KMS-11 (cell line): ENCODE measurements at regions not wholly inside any gene's neighbourhood (a gene's known extent, or its start where the extent isn't known, plus 50 kb on each side); places are given as distances from the start of the nearest gene placed in this dataset.

ENCODE experiments used
- H2AFZ ChIP-seq: fragments of 200-600 bp; sonication (generic); 2 replicates; pipeline ENCODE4 v1.6.1; 2016; ENCODE audit warnings: antibody characterized with exemption, mixed run types, low read depth
- H3K27ac ChIP-seq: fragments of 200-600 bp; sonication (generic); 2 replicates; pipeline ENCODE4 v1.6.1; 2016; ENCODE audit warnings: mild to moderate bottlenecking, mixed run types
- H3K27me3 ChIP-seq: fragments of 200-600 bp; sonication (generic); 2 replicates; pipeline ENCODE4 v1.6.1; 2017; ENCODE audit warnings: mild to moderate bottlenecking, low read depth, mixed run types, moderate library complexity; ENCODE audit not compliant: insufficient read depth
- H3K36me3 ChIP-seq: fragments of 200-600 bp; sonication (generic); 2 replicates; pipeline ENCODE4 v1.6.1; 2017; ENCODE audit warnings: mild to moderate bottlenecking, mixed run types; ENCODE audit not compliant: insufficient read depth
- H3K4me1 ChIP-seq: fragments of 200-600 bp; sonication (generic); 2 replicates; pipeline ENCODE4 v1.6.1; 2016; ENCODE audit warnings: mild to moderate bottlenecking, low read depth, mixed run types; ENCODE audit not compliant: poor library complexity, severe bottlenecking
- H3K4me2 ChIP-seq: fragments of 200-600 bp; sonication (generic); 2 replicates; pipeline ENCODE4 v1.7.0; 2016; ENCODE audit warnings: mild to moderate bottlenecking, mixed run types
- H3K4me3 ChIP-seq: fragments of 200-600 bp; sonication (generic); IDR thresholded peaks from 2 replicates; pipeline ENCODE4 v1.6.1; 2017; ENCODE audit warnings: low read depth, low read length, mixed read lengths; ENCODE audit not compliant: insufficient read depth
- H3K79me2 ChIP-seq: fragments of 200-600 bp; sonication (generic); 2 replicates; pipeline ENCODE4 v1.6.1; 2016; ENCODE audit warnings: low read depth, mixed run types; ENCODE audit not compliant: insufficient read depth
- H3K9ac ChIP-seq: fragments of 200-600 bp; sonication (generic); 2 replicates; pipeline ENCODE4 v1.6.1; 2016; ENCODE audit warnings: mild to moderate bottlenecking, mixed run types
- H4K20me1 ChIP-seq: fragments of 200-600 bp; sonication (generic); 2 replicates; pipeline ENCODE4 v1.6.1; 2016; ENCODE audit warnings: mild to moderate bottlenecking, mixed run types; ENCODE audit not compliant: insufficient read depth
- TF ChIP-seq, protein P1 (sequence below): fragments of 200-600 bp; sonication (generic); conservative IDR thresholded peaks from 2 replicates; pipeline ENCODE4 v1.6.1; 2017; ENCODE audit warnings: low read depth, mild to moderate bottlenecking, antibody characterized with exemption, low read length, moderate library complexity, mixed read lengths

DNA sequence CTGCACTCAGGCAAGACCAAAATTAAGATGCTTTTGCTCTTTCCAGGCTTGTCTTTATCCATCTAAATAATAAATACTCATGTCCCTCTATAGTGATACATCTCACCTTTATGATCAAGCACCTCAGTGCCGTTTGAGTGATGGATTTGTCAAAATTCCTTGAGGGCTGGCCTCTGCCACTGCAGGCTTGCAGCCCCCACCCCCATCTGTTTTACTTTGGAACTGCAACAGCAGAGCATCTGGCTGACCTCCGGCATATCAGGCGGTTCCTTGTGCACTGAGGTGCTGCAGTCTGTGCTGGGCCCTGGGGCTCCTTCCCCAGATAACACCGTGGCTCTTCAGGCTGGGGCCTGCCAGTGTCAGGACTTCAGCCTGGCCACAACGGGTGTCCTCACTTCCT lies 386.9 kb downstream of the CDH26 start:
- H3K79me2 ChIP-seq: no peaks in the 10 kb centered on the region
- H2AFZ ChIP-seq: no peak overlapping the region
- H3K36me3 ChIP-seq: no peaks in the 10 kb centered on the region
- no peak overlapping the region for H3K9ac ChIP-seq
- no peaks in the 10 kb centered on the region for H3K27me3 ChIP-seq
- no peaks in the 10 kb centered on the region for H3K4me1 ChIP-seq
- no peaks in the 10 kb centered on the region for H4K20me1 ChIP-seq
- TF ChIP-seq, protein P1, sequence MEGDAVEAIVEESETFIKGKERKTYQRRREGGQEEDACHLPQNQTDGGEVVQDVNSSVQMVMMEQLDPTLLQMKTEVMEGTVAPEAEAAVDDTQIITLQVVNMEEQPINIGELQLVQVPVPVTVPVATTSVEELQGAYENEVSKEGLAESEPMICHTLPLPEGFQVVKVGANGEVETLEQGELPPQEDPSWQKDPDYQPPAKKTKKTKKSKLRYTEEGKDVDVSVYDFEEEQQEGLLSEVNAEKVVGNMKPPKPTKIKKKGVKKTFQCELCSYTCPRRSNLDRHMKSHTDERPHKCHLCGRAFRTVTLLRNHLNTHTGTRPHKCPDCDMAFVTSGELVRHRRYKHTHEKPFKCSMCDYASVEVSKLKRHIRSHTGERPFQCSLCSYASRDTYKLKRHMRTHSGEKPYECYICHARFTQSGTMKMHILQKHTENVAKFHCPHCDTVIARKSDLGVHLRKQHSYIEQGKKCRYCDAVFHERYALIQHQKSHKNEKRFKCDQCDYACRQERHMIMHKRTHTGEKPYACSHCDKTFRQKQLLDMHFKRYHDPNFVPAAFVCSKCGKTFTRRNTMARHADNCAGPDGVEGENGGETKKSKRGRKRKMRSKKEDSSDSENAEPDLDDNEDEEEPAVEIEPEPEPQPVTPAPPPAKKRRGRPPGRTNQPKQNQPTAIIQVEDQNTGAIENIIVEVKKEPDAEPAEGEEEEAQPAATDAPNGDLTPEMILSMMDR: no peak
- H3K4me2 ChIP-seq: no peak overlapping the region
- no peak overlapping the region for H3K4me3 ChIP-seq
- no peak overlapping the region for H3K27ac ChIP-seq

DNA sequence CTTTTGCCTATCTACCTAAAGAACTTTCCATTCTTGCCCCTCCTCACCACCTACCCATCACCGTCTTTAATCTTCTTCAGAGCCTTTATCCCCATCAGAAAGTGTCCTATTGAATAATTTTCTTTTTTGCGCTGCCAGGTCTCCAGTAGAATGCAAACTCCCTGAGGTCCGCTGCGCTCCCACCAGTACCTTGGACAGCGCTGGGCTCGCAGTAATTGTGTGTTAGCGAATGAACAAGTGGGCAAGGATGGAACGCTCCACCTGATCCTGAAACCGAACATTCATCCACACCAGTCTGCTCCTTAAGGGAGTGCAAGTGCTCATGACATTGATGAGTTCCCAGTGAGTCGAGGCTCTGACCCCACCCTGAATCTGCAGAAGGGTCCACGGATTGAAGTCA lies 391.2 kb downstream of the CDH26 start:
- Histone ChIP-seq H3K36me3 (no peaks in the 10 kb centered on the region), H3K27ac (no peak overlapping the region), H3K27me3 (no peaks in the 10 kb centered on the region), H3K9ac (no peak overlapping the region), H3K4me3 (no peak overlapping the region), H3K79me2 (no peaks in the 10 kb centered on the region), H3K4me2 (no peak overlapping the region), H4K20me1 (no peaks in the 10 kb centered on the region), H3K4me1 (no peaks in the 10 kb centered on the region), H2AFZ (no peak overlapping the region)
- TF ChIP-seq, protein P1: no peak

DNA sequence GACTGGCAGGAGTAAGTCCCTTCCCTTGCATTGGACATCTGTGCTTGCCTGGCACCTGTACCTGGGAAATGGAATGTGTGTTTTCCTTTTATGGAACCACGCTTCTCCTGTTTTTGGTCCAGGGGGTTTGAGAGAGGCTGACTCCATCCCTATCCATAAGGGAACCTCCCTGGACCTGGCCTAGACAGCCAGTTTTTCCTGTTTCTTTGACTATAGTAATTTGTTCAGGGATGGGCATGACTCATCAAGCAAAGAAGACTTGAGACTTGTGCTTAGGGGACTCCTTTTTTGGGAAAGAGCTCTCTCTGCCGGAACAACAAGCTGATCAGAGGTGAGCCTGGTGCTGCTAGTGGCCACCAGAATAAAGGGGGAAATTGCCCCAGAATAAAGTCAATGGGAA lies 393.8 kb downstream of the CDH26 start:
- TF ChIP-seq, protein P1: no peak
- Histone ChIP-seq H3K9ac (no peak overlapping the region), H4K20me1 (no peaks in the 10 kb centered on the region), H3K36me3 (no peaks in the 10 kb centered on the region), H3K4me2 (no peak overlapping the region), H3K79me2 (no peaks in the 10 kb centered on the region), H3K4me1 (no peaks in the 10 kb centered on the region), H2AFZ (no peak overlapping the region), H3K4me3 (no peak overlapping the region), H3K27ac (no peak overlapping the region), H3K27me3 (no peaks in the 10 kb centered on the region)

DNA sequence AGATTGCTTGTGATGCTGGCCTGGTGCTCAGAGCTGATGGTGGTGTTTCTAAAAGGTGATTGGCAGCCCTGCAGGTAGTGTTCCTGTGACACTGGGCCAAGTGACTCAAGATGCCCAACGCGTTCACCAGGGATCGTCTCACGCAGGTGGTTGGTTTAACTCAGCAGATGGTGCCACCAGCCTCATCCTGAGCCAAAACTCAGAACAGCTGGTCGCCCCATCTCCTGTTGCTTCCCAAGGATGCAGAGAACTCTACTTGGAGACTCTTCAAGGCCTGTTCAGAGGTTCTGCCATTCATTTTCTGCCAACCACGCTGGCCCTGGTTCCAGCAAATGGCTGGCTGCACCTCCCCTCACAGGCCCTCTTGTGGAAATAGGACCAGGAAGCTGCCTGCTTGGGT lies 394.4 kb downstream of the CDH26 start:
- no peak overlapping the region for H2AFZ ChIP-seq
- no peaks in the 10 kb centered on the region for H4K20me1 ChIP-seq
- H3K4me3 ChIP-seq: no peak overlapping the region
- TF ChIP-seq, protein P1: no peak
- no peaks in the 10 kb centered on the region for H3K79me2 ChIP-seq
- H3K36me3 ChIP-seq: no peaks in the 10 kb centered on the region
- no peak overlapping the region for H3K27ac ChIP-seq
- H3K4me2 ChIP-seq: no peak overlapping the region
- H3K9ac ChIP-seq: no peak overlapping the region
- no peaks in the 10 kb centered on the region for H3K27me3 ChIP-seq
- no peaks in the 10 kb centered on the region for H3K4me1 ChIP-seq
